GM18861 (cell line): ENCODE measurements at regions not wholly inside any gene's neighbourhood (a gene's known extent, or its start where the extent isn't known, plus 50 kb on each side); places are given as distances from the start of the nearest gene placed in this dataset.

Experiments used
- ATAC-seq: cut with Tn5 transposase; IDR thresholded peaks from one replicate; pipeline ENCODE4 v1.9.1; 2021; ENCODE audit not compliant: unreplicated experiment

- no peak for ATAC-seq
Observed at GRCh38 chr1:195462646-195463045, 1145.6 kb downstream of the KCNT2 start.

GRCh38 chr1:195462152-195462551 is 1146.1 kb downstream of the KCNT2 start:
- no peak for ATAC-seq

GRCh38 chr1:195458365-195458764 is 1149.9 kb downstream of the KCNT2 start:
- ATAC-seq, result no peak

- ATAC-seq, result no peak
Observed at GRCh38 chr1:195450794-195451193, 1157.4 kb downstream of the KCNT2 start.

GRCh38 chr1:195439661-195440060 is 1168.6 kb downstream of the KCNT2 start:
- no peak for ATAC-seq

GRCh38 chr1:195434566-195435203 is 1173.6 kb downstream of the KCNT2 start:
- ATAC-seq, result no peak

GRCh38 chr1:195430826-195431225 is 1177.4 kb downstream of the KCNT2 start:
- no peak for ATAC-seq

- ATAC-seq, result no peak
Observed at GRCh38 chr1:195428927-195429326, 1179.3 kb downstream of the KCNT2 start.

GRCh38 chr1:195415584-195415983 is 1192.7 kb downstream of the KCNT2 start:
- ATAC-seq, result no peak

- ATAC-seq, result no peak
Observed at GRCh38 chr1:195394567-195394966, 1213.7 kb downstream of the KCNT2 start.

- no peak for ATAC-seq
Observed at GRCh38 chr1:195376190-195376589, 1232.0 kb downstream of the KCNT2 start.

- no peak for ATAC-seq
Observed at GRCh38 chr1:195373856-195374255, 1234.4 kb downstream of the KCNT2 start.

GRCh38 chr1:195345149-195345548 is 1263.1 kb downstream of the KCNT2 start:
- no peak for ATAC-seq

GRCh38 chr1:195337646-195338045 is 1270.6 kb downstream of the KCNT2 start:
- no peak for ATAC-seq

GRCh38 chr1:195336812-195337211 is 1271.4 kb downstream of the KCNT2 start:
- ATAC-seq, result no peak

- ATAC-seq, result no peak
Observed at GRCh38 chr1:195335541-195335940, 1272.7 kb downstream of the KCNT2 start.

GRCh38 chr1:195332102-195332501 is 1276.1 kb downstream of the KCNT2 start:
- ATAC-seq, result no peak

- ATAC-seq, result no peak
Observed at GRCh38 chr1:195328681-195329080, 1279.6 kb downstream of the KCNT2 start.

- ATAC-seq, result no peak
Observed at GRCh38 chr1:195328102-195328501, 1280.1 kb downstream of the KCNT2 start.

GRCh38 chr1:195327361-195327760 is 1280.9 kb downstream of the KCNT2 start:
- no peak for ATAC-seq

- no peak for ATAC-seq
Observed at GRCh38 chr1:195326325-195326724, 1281.9 kb downstream of the KCNT2 start.

- no peak for ATAC-seq
Observed at GRCh38 chr1:195325181-195325580, 1283.1 kb downstream of the KCNT2 start.

- no peak for ATAC-seq
Observed at GRCh38 chr1:195306281-195306680, 1302.0 kb downstream of the KCNT2 start.
